ENCODE measurements at regions not wholly inside any gene's neighbourhood (a gene's known extent, or its start where the extent isn't known, plus 50 kb on each side); places are given as distances from the start of the nearest gene placed in this dataset.

DNA sequence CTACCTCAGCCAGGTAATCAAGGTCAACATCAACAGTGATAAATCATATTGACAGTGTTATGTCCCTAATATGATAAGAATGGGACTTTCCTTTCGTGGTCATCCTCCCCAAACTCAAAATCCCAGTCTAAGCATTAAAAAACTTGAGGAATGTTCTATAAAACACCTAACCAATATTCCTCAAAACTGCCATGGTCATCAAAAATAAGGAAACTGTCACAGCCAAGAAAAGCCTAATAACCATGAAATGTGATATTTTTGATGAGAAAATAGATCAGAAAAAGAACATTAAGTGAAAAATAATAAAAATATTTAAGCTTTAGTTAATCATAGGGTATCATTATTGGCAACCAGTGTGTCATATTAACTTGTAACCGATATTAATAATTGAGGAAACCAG is 232.1 kb upstream of the ATP10B start:
- TF ChIP-seq, protein P1, sequence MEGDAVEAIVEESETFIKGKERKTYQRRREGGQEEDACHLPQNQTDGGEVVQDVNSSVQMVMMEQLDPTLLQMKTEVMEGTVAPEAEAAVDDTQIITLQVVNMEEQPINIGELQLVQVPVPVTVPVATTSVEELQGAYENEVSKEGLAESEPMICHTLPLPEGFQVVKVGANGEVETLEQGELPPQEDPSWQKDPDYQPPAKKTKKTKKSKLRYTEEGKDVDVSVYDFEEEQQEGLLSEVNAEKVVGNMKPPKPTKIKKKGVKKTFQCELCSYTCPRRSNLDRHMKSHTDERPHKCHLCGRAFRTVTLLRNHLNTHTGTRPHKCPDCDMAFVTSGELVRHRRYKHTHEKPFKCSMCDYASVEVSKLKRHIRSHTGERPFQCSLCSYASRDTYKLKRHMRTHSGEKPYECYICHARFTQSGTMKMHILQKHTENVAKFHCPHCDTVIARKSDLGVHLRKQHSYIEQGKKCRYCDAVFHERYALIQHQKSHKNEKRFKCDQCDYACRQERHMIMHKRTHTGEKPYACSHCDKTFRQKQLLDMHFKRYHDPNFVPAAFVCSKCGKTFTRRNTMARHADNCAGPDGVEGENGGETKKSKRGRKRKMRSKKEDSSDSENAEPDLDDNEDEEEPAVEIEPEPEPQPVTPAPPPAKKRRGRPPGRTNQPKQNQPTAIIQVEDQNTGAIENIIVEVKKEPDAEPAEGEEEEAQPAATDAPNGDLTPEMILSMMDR (IDR thresholded peaks at IDR 0.05) = no peak
- TF ChIP-seq POLR2A (IDR thresholded peaks at IDR 0.05) = no peak

All from right lobe of liver (tissue), 4 donors.